Body of pancreas (tissue), 4 donors: ENCODE measurements at regions not wholly inside any gene's neighbourhood (a gene's known extent, or its start where the extent isn't known, plus 50 kb on each side); places are given as distances from the start of the nearest gene placed in this dataset.

Experiments used
- ATAC-seq: fragments of 150-250 bp; one replicate; pipeline ENCODE4 v1.9.1; 2016
- DNase-seq, 4 donors: peaks; one replicate each; pipeline ENCODE4 v3.0.0-alpha.2; 2019
- H3K27ac ChIP-seq, 4 donors: fragments of 200-600 bp; sonication (generic); 1 replicate in 3 of 4; 2 replicates in 1 of 4; pipeline versions ENCODE4 v1.5.1 to v1.6.1; 2016 to 2019; ENCODE audit warnings: mild to moderate bottlenecking in 1 of 4, mixed read lengths in 1 of 4, moderate library complexity in 1 of 4
- H3K27me3 ChIP-seq, 2 donors: fragments of 200-600 bp; sonication (generic); one replicate each; pipeline ENCODE4 v1.6.0; 2016; ENCODE audit warnings: mild to moderate bottlenecking in 1 of 2
- H3K36me3 ChIP-seq, 2 donors: fragments of 200-600 bp; sonication (generic); replicated peaks in 1 of 2; 2 replicates each; pipeline ENCODE4 v1.5.1; 2016; ENCODE audit warnings: low read depth in 2 of 2; ENCODE audit not compliant: insufficient read depth in 1 of 2
- H3K4me1 ChIP-seq: fragments of 200-600 bp; sonication (generic); one replicate; pipeline ENCODE4 v1.6.0; 2016
- H3K4me3 ChIP-seq, 2 donors: fragments of 200-600 bp; sonication (generic); 1 replicate in 1 of 2; 2 replicates in 1 of 2; pipeline ENCODE4 v1.5.1; 2016 to 2019
- H3K9me3 ChIP-seq, 3 donors: fragments of 200-600 bp; sonication (generic); 1 replicate in 2 of 3; 2 replicates in 1 of 3; pipeline ENCODE4 v1.5.1; 2016
- CTCF ChIP-seq, 7 experiments: fragments of 450-650 bp in 4 of 7; fragments of 200-600 bp in 3 of 7; sonication (generic) in 3 of 7; IDR thresholded peaks; one replicate each; pipeline ENCODE4 v1.5.1; 2016 to 2019; ENCODE audit warnings: antibody characterized with exemption in 7 of 7
- POLR2A ChIP-seq, 3 donors: fragments of 450-650 bp; IDR thresholded peaks; one replicate each; pipeline ENCODE4 v1.6.1; 2016; ENCODE audit warnings: antibody characterized with exemption in 3 of 3, mild to moderate bottlenecking in 2 of 3
- WGBS, 2 donors: methylation state at CpG; one replicate each; pipeline ENCODE4 v1.1.5; 2017; 5-methylcytosine and 5-hydroxymethylcytosine counted together
- intact Hi-C: fragments of 100-400 bp; cut with DNase I; formaldehyde crosslinking; loops from one replicate; pipeline ENCODE4 v1.15.1; 2023

GRCh38 chr3:178476886-178477285, 59.4 kb upstream of the KCNMB2 start:
- ATAC-seq (no peak), DNase-seq (no peak)
- Histone ChIP-seq H3K27me3 (no peaks in the 10 kb centered on the region), H3K4me1 (peaks cover 12% of the 10 kb centered on the region), H3K4me3 (no peak overlapping the region), H3K9me3 (no peaks in the 10 kb centered on the region), H3K27ac (no peak overlapping the region), H3K36me3 (no peaks in the 10 kb centered on the region)
- 84 to 97% methylated on average over 2 of the region's 2 CpGs for WGBS, 2 donors
- intact Hi-C loops, result no loop called here
- TF ChIP-seq POLR2A (IDR thresholded peaks at IDR 0.05), result no peak
- no peak for TF ChIP-seq CTCF (IDR thresholded peaks at IDR 0.05)

GRCh38 chr3:178479446-178479845, 56.8 kb upstream of the KCNMB2 start:
- intact Hi-C loops, result no loop called here
- Histone ChIP-seq H3K27me3 (no peaks in the 10 kb centered on the region), H3K4me1 (peaks cover 9% of the 10 kb centered on the region), H3K9me3 (no peaks in the 10 kb centered on the region), H3K36me3 (no peaks in the 10 kb centered on the region), H3K4me3 (no peak overlapping the region), H3K27ac (no peak overlapping the region)
- ATAC-seq (no peak), DNase-seq (no peak)
- WGBS, 2 donors, result 6 to 20% methylated on average over 1 of the region's 1 CpG
- TF ChIP-seq CTCF (IDR thresholded peaks at IDR 0.05) (no peak), POLR2A (IDR thresholded peaks at IDR 0.05) (no peak)

GRCh38 chr3:178479860-178480259, 56.4 kb upstream of the KCNMB2 start:
- H3K4me3 ChIP-seq, result no peak overlapping the region
- no peak for ATAC-seq
- H3K36me3 ChIP-seq, result no peaks in the 10 kb centered on the region
- no peak overlapping the region for H3K27ac ChIP-seq
- H3K4me1 ChIP-seq, result peaks cover 5% of the 10 kb centered on the region
- intact Hi-C loops, result no loop called here
- no peaks in the 10 kb centered on the region for H3K9me3 ChIP-seq
- TF ChIP-seq CTCF (IDR thresholded peaks at IDR 0.05), result no peak
- no peak for TF ChIP-seq POLR2A (IDR thresholded peaks at IDR 0.05)
- no peaks in the 10 kb centered on the region for H3K27me3 ChIP-seq
- WGBS, 2 donors, result 72 to 76% methylated on average over 4 of the region's 4 CpGs
- no peak for DNase-seq

GRCh38 chr3:178480274-178480673, 56.0 kb upstream of the KCNMB2 start:
- intact Hi-C loops, result no loop called here
- 84 to 93% methylated on average over 5 of the region's 5 CpGs for WGBS, 2 donors

More at GRCh38 chr3:178480274-178480673, 56.0 kb upstream of the KCNMB2 start:
- Histone ChIP-seq H3K4me1 (peaks cover under 1% of the 10 kb centered on the region), H3K27ac (no peak overlapping the region), H3K27me3 (no peaks in the 10 kb centered on the region), H3K36me3 (no peaks in the 10 kb centered on the region), H3K4me3 (no peak overlapping the region), H3K9me3 (no peaks in the 10 kb centered on the region)
- ATAC-seq, result no peak
- no peak for DNase-seq
- no peak for TF ChIP-seq CTCF (IDR thresholded peaks at IDR 0.05)
- no peak for TF ChIP-seq POLR2A (IDR thresholded peaks at IDR 0.05)
